ENCODE measurements at regions not wholly inside any gene's neighbourhood (a gene's known extent, or its start where the extent isn't known, plus 50 kb on each side); places are given as distances from the start of the nearest gene placed in this dataset.
"Not testable (repeated sequence)": the region's sequence is repeated elsewhere in the genome, so short reads cannot be mapped to it uniquely, and the experiment has no call there.

DNA sequence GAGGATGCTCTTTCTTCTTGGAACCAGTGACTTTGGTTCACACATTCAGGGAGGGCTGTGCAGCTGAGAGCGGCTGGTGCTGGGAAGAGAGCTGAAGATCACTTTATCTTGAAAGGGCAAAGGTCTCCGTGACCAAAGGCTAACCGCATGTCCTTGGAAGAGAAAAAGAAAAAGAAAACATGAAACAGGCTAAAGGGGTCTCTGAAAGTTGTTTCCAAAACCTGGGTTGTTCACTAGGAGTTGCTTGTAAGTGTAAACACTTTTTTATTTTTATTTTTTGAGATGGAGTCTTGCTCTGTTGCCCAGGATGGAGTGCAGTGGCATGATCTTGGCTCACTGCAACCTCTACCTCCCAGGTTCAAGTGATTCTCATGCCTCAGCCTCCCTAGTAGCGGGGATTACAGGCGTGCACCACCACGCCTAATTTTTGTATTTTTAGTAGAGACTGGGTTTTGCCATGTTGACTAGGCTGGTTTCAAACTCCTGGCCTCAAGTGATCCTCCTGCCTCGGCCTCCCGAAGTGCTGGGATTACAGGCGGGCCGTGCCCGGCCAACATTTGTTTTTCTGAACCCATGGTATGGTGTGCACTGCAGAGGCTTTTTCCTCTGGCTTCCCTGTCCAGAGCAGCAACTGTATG lies 208.6 kb downstream of the C9orf50 start:
- TF ChIP-seq, protein P1, sequence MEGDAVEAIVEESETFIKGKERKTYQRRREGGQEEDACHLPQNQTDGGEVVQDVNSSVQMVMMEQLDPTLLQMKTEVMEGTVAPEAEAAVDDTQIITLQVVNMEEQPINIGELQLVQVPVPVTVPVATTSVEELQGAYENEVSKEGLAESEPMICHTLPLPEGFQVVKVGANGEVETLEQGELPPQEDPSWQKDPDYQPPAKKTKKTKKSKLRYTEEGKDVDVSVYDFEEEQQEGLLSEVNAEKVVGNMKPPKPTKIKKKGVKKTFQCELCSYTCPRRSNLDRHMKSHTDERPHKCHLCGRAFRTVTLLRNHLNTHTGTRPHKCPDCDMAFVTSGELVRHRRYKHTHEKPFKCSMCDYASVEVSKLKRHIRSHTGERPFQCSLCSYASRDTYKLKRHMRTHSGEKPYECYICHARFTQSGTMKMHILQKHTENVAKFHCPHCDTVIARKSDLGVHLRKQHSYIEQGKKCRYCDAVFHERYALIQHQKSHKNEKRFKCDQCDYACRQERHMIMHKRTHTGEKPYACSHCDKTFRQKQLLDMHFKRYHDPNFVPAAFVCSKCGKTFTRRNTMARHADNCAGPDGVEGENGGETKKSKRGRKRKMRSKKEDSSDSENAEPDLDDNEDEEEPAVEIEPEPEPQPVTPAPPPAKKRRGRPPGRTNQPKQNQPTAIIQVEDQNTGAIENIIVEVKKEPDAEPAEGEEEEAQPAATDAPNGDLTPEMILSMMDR (IDR thresholded peaks at IDR 0.05 in 4 of 5, conservative IDR thresholded peaks at IDR 0.05 in 1 of 5) = not testable (repeated sequence)
- not testable (repeated sequence) for TF ChIP-seq POLR2A (IDR thresholded peaks at IDR 0.05)
